Esophagus squamous epithelium (tissue), 5 donors: ENCODE measurements at regions not wholly inside any gene's neighbourhood (a gene's known extent, or its start where the extent isn't known, plus 50 kb on each side); places are given as distances from the start of the nearest gene placed in this dataset.

Source experiments
- DNase-seq: peaks from one replicate; lab custom pipeline; 2025; lab: John Stamatoyannopoulos, UW
- H3K27ac ChIP-seq, 4 donors: fragments of 200-600 bp; sonication (generic); one replicate each; pipeline ENCODE4 v1.5.1; 2016 to 2019; ENCODE audit warnings: mild to moderate bottlenecking in 1 of 4
- H3K27me3 ChIP-seq, 4 donors: fragments of 200-600 bp; sonication (generic); 1 replicate in 3 of 4; 2 replicates in 1 of 4; pipeline versions ENCODE4 v1.5.1 to v1.6.0; 2017 to 2021; ENCODE audit warnings: antibody characterized with exemption in 1 of 4
- H3K36me3 ChIP-seq, 3 donors: fragments of 200-600 bp; sonication (generic); one replicate each; pipeline ENCODE4 v1.5.1; 2016 to 2019
- H3K4me1 ChIP-seq, 3 donors: fragments of 200-600 bp; sonication (generic); one replicate each; pipeline ENCODE4 v1.5.1; 2017 to 2019
- H3K4me3 ChIP-seq, 4 donors: fragments of 200-600 bp; sonication (generic); 1 replicate in 3 of 4; 2 replicates in 1 of 4; pipeline ENCODE4 v1.5.1; 2016 to 2019; ENCODE audit warnings: mild to moderate bottlenecking in 2 of 4, moderate library complexity in 1 of 4
- H3K9me3 ChIP-seq, 3 donors: fragments of 200-600 bp; sonication (generic); one replicate each; pipeline ENCODE4 v1.5.1; 2016 to 2019
- POLR2A ChIP-seq, 4 donors: fragments of 450-650 bp; IDR thresholded peaks; one replicate each; pipeline ENCODE4 v1.6.1; 2017; ENCODE audit warnings: antibody characterized with exemption in 4 of 4, mild to moderate bottlenecking in 4 of 4, moderate library complexity in 3 of 4
- WGBS, 2 donors: methylation state at CpG; one replicate each; pipeline ENCODE4 v1.1.5; 2018; 5-methylcytosine and 5-hydroxymethylcytosine counted together
- intact Hi-C: fragments of 100-400 bp; cut with DNase I; formaldehyde crosslinking; loops from one replicate; pipeline ENCODE4 v1.15.0; 2022
- TF ChIP-seq, protein P1 (sequence below), 6 experiments: fragments of 450-650 bp in 4 of 6; fragments of 200-600 bp in 2 of 6; sonication (generic) in 2 of 6; IDR thresholded peaks; one replicate each; pipeline ENCODE4 v1.5.1; 2016 to 2019; ENCODE audit warnings: antibody characterized with exemption in 6 of 6, mild to moderate bottlenecking in 4 of 6, moderate library complexity in 4 of 6
- donor health status: DM: yes; HTN: yes; CAD: no.

DNA sequence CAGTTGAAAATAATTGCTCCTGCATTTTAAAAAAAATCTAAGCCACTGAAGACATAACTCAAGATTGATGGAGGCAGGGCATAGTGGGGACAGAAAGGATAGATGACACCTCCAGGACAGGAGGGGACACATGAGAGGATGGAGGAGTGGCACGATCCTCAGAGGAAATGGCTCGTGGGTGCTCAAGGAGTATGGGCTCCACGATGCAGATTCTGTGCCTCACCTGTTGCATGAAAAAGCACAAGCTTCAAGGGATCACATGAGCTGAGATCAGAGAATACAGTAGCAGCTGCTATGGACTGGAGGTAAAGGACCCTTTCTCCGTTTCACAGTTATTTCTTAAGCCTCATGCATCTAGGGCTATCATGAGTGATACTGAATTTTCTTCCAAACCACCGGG is 69.7 kb upstream of the KL start:
- TF ChIP-seq, protein P1, sequence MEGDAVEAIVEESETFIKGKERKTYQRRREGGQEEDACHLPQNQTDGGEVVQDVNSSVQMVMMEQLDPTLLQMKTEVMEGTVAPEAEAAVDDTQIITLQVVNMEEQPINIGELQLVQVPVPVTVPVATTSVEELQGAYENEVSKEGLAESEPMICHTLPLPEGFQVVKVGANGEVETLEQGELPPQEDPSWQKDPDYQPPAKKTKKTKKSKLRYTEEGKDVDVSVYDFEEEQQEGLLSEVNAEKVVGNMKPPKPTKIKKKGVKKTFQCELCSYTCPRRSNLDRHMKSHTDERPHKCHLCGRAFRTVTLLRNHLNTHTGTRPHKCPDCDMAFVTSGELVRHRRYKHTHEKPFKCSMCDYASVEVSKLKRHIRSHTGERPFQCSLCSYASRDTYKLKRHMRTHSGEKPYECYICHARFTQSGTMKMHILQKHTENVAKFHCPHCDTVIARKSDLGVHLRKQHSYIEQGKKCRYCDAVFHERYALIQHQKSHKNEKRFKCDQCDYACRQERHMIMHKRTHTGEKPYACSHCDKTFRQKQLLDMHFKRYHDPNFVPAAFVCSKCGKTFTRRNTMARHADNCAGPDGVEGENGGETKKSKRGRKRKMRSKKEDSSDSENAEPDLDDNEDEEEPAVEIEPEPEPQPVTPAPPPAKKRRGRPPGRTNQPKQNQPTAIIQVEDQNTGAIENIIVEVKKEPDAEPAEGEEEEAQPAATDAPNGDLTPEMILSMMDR (IDR thresholded peaks at IDR 0.05), result no peak
- TF ChIP-seq POLR2A (IDR thresholded peaks at IDR 0.05), result no peak
- no peaks in the 10 kb centered on the region for H3K9me3 ChIP-seq
- H3K27me3 ChIP-seq, result no peaks in the 10 kb centered on the region
- no peak overlapping the region for H3K27ac ChIP-seq
- intact Hi-C loops, result no loop called here
- no peaks in the 10 kb centered on the region for H3K4me1 ChIP-seq
- H3K4me3 ChIP-seq, result no peak overlapping the region
- H3K36me3 ChIP-seq, result no peaks in the 10 kb centered on the region
- WGBS, 2 donors, result 77 to 81% methylated on average over 5 of the region's 5 CpGs
- no peak for DNase-seq

DNA sequence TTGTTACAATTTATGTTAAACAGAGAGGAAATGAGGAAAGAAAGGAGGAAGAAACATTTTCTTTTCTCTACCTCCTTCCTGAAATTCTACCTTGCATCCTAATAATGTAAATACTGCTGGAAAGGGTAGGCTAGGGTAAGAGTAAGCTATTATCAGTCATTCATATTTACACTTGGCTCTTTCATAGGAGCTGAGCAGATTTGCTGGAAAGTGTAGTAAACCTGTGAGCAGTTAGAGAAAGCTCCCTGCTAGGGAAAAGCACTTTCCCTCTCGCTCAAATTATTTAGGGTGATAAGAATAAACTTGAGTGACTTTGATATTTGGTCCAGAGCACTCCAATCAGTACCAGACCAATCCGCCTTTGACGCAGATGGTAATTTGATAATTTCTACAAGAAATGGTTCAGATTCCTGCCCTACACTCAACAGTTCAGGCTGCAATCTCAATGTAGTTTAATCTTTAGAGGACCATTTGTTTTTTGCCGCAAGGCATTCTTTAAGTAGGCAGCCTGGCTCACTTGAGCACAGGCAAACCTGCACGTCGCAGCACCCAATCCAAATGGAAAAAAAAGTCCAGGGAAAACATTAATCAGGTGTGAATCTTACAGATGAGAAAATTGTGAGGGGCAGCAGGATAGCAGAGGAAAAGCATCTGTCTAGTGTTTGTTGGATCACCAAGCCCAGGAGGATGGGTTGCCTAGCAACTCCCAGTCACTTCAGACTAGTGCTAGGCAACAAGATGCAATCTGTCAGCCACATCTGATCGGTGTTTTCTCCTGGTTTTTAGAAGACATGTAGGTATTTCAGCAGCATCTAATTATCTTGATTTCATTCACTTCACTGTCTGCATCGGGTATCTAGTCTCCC is 68.6 kb upstream of the KL start:
- intact Hi-C loops, result no loop called here
- Histone ChIP-seq H3K27ac (no peak overlapping the region), H3K36me3 (no peaks in the 10 kb centered on the region), H3K4me3 (no peak overlapping the region), H3K4me1 (no peaks in the 10 kb centered on the region), H3K9me3 (no peaks in the 10 kb centered on the region), H3K27me3 (no peaks in the 10 kb centered on the region)
- no peak for DNase-seq
- WGBS, 2 donors, result 70 to 74% methylated on average over 8 of the region's 8 CpGs
- no peak for TF ChIP-seq POLR2A (IDR thresholded peaks at IDR 0.05)
- TF ChIP-seq, protein P1 (IDR thresholded peaks at IDR 0.05), result no peak

DNA sequence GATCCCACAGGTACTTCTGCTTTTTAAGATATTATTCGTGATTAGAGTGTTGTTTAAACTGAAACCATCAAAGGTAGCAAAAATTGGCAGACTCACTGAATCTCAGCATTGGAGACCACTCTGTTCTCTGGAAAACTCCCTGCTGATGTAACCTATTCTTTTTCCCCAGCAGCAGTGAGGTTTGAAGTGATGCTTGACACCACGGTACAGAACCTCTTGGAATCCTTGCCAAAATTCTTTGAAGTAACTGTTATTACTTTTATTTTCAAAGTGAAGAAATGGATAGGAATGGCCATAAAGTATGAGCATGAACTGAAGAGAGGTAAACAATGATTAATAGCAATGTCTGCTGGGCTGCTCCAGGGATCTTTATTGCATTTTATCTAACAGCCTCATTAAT is 66.4 kb upstream of the KL start:
- DNase-seq, result no peak
- H3K4me3 ChIP-seq, result no peak overlapping the region
- no peaks in the 10 kb centered on the region for H3K27me3 ChIP-seq
- no peaks in the 10 kb centered on the region for H3K36me3 ChIP-seq
- no peak overlapping the region for H3K27ac ChIP-seq
- WGBS, 2 donors, result 36 to 56% methylated on average over 2 of the region's 2 CpGs
- intact Hi-C loops, result no loop called here
- H3K9me3 ChIP-seq, result no peaks in the 10 kb centered on the region
- TF ChIP-seq POLR2A (IDR thresholded peaks at IDR 0.05), result no peak
- TF ChIP-seq, protein P1 (IDR thresholded peaks at IDR 0.05), result no peak
- H3K4me1 ChIP-seq, result no peaks in the 10 kb centered on the region

DNA sequence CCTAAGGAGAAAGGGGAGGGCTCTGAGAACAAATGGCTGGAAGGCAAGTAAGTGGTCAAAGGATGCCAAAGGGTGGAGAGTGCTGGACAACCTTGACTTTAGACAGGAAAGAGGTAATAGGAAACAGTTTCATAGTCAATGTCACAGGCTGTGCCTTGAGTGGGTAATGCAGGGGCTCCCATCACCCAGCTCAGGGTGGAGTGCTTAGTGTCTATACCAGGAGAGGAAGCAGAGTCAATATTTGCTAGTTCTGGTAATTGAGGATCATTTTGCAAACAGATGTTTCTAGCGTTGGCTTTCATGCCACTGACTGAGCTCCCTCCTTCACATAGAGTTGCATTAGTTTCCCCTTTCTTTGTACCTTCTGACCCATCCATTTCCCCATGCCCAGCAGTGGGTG is 64.6 kb upstream of the KL start:
- H3K4me1 ChIP-seq, result no peaks in the 10 kb centered on the region
- no peak overlapping the region for H3K27ac ChIP-seq
- H3K4me3 ChIP-seq, result no peak overlapping the region
- no peak for DNase-seq
- intact Hi-C loops, result no loop called here
- no peaks in the 10 kb centered on the region for H3K27me3 ChIP-seq
- H3K9me3 ChIP-seq, result no peaks in the 10 kb centered on the region
- TF ChIP-seq, protein P1 (IDR thresholded peaks at IDR 0.05), result no peak
- no peak for TF ChIP-seq POLR2A (IDR thresholded peaks at IDR 0.05)
- H3K36me3 ChIP-seq, result no peaks in the 10 kb centered on the region
- WGBS, 2 donors, result 58 to 67% methylated on average over 1 of the region's 1 CpG

DNA sequence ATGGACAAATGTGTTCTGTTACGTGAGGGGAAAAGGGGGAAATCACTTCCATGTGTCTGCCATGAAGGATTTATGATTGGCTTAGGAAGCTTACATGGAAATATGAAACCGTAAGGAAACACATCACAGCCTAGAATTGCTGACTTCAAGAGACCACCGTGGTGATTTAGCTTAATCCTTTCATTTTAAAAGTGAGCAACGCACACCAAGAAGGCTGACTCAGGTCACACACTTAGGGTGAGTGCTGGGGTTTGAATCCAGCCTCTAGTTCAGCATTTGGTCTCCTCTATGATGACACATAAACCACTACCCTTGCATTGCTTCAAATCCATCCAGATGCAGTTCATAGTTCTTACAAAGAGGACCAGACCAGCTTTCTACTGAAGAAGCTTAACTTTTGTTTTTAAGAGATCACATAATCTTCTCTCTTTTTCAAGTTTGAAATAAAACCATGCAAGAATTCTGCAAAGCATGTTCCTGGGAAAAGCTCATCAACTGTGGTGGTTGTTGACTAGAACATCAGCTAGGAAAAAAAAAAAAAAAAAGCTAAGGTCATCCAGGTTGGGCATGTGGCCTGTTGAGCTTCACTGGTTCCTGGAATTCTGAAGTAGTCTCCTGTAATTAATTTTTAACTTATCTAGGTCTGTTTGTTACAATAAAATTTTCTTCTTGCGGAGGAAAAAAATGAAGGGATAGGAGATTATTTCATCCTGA is 60.2 kb upstream of the KL start:
- 84 to 88% methylated on average over 5 of the region's 5 CpGs for WGBS, 2 donors
- DNase-seq, result no peak
- TF ChIP-seq POLR2A (IDR thresholded peaks at IDR 0.05), result no peak
- TF ChIP-seq, protein P1 (IDR thresholded peaks at IDR 0.05), result no peak

More for the DNA sequence above, 60.2 kb upstream of the KL start:
- intact Hi-C loops, result no loop called here
- H3K4me1 ChIP-seq, result no peaks in the 10 kb centered on the region
- no peaks in the 10 kb centered on the region for H3K36me3 ChIP-seq
- no peaks in the 10 kb centered on the region for H3K27me3 ChIP-seq
- no peaks in the 10 kb centered on the region for H3K9me3 ChIP-seq
- H3K4me3 ChIP-seq, result no peak overlapping the region
- no peak overlapping the region for H3K27ac ChIP-seq
